Hindlimb muscle (tissue), 1 donor: ENCODE measurements at regions not wholly inside any gene's neighbourhood (a gene's known extent, or its start where the extent isn't known, plus 50 kb on each side); places are given as distances from the start of the nearest gene placed in this dataset.
"Not testable (repeated sequence)": the region's sequence is repeated elsewhere in the genome, so short reads cannot be mapped to it uniquely, and the experiment has no call there.

Source experiments
- DNase-seq: peaks from one replicate; pipeline ENCODE4 v3.0.0-alpha.2; 2013

GRCh38 chr4:162622664-162623063 is 458.9 kb upstream of the FSTL5 start:
- DNase-seq: no peak

DNA sequence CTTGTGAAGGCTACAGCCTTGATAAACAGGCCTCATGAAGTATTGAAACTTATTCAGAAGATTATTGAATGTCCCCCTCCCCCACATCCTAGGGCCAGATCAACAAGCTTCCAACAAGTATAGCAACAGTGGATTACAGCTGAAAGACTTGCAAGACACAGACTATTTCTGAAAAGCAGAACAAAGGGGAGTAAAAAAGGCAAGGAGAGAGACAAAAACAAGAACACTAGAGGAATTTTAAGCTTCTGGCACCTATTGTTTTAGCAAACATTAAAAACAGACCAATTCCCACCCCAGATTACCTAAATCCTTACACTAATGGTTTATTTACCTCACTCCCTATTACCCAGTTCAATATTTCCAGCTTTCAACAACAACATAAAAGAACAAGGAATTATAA is 446.3 kb upstream of the FSTL5 start:
- no peak for DNase-seq

GRCh38 chr4:162586266-162586665 is 422.5 kb upstream of the FSTL5 start:
- no peak for DNase-seq

- no peak for DNase-seq
These were observed 418.4 kb upstream of the FSTL5 start for GRCh38 chr4:162582180-162582579.

GRCh38 chr4:162565730-162566129 is 401.9 kb upstream of the FSTL5 start:
- DNase-seq: no peak

- DNase-seq: no peak
These were observed 396.3 kb upstream of the FSTL5 start for GRCh38 chr4:162560073-162560472.

- DNase-seq: no peak
These were observed 393.8 kb upstream of the FSTL5 start for GRCh38 chr4:162557516-162558106.

GRCh38 chr4:162535121-162535520 is 371.3 kb upstream of the FSTL5 start:
- DNase-seq: no peak

- DNase-seq: no peak
These were observed 359.4 kb upstream of the FSTL5 start for GRCh38 chr4:162523171-162523570.

DNA sequence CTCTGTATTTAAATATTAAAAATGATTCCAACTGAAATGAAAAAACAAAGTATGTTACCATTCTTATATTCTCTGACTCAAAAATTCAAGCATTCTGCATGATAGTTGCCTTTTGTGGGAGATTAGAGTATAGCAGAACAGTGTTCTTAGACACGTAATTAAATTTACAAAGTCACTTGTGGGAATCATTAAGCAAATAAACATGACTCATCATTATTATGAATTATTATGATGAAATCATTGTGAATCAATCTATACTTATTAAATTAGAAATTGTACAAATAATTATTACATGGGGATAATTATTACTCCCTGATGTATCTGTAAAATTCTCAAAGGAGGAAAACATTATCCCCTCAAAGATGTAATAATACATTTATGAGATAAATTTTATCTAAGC is 358.9 kb upstream of the FSTL5 start:
- no peak for DNase-seq

GRCh38 chr4:162510937-162511336 is 347.1 kb upstream of the FSTL5 start:
- DNase-seq: no peak

DNA sequence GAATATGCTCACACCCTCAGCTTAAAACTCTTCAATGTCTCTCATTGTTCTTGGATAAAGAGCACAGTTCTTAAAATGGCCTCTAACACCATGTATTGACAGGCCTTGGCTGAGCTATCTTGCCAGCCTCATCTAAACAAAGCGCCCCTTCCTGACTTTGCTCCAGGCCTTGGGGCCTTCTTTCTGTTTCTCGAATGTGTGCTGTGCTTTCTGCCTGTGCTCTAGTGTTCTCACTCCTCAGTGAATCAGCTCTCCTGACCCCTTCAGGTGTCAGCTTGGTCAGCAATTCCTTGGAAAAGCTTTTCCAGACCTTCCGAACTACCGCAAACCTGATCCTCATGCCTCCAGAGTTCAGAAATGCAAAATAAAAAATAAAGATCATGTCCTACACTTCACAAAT is 346.3 kb upstream of the FSTL5 start:
- DNase-seq: no peak

- no peak for DNase-seq
These were observed 345.5 kb upstream of the FSTL5 start for GRCh38 chr4:162509333-162509732.

DNA sequence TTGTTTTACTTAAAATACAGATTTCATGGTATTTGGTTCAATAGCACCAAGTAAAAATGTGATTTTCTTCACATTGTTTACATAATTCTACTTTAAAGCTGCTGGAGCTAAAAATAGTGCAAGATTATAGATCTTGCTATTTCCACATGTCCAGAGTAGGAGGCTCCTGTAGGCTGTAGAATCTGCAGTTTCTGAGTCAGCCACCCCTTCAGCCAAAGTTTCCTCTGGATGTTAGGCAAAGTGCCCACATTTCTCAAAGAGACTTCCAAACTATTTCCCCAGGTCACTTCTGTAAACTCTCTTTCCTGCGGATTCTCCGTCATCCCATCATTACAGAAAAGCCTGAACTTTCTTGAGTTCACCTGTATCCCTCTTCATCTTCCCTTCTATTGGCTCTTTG is 342.5 kb upstream of the FSTL5 start:
- peak; percentile 8 for DNase-seq

DNA sequence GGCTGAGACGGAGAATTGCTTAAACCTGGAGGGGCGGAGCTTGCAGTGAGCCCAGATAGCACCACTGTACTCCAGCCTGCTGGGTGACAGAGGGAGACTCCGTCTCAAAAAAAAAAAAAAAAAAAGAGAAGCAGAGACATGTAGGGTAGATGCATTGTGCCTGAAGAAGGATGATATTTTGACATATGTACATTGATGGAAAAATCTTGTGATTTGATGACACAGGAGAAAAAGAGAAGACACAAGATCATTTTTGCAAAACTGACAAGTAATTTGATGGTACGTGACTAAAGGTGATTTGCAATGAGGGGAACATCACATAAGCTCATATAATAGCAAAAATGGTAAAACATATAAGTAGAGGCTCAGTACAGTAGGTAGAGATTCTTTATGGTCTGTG is 340.1 kb upstream of the FSTL5 start:
- DNase-seq: no peak

- DNase-seq: no peak
These were observed 338.3 kb upstream of the FSTL5 start for GRCh38 chr4:162502109-162502508.

DNA sequence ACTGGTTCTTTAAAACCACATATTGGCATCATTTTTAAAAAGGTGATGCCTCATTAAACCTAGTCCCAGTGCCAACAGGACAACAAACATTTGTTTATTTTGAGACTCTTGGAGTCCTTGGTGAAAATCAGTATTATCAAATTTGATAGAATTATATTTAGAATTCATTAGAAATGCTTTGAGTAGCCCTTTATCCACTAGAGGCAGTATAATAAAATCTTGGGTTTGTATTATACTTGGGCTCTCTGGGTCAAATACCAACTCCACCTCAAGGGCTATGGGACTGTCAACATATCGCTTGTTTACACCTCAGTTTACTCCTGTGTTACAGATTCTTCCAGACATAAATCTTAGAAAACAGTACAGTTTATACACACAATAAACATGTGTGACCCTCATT is 335.7 kb upstream of the FSTL5 start:
- no peak for DNase-seq

GRCh38 chr4:162498168-162498567 is 334.4 kb upstream of the FSTL5 start:
- DNase-seq: no peak

DNA sequence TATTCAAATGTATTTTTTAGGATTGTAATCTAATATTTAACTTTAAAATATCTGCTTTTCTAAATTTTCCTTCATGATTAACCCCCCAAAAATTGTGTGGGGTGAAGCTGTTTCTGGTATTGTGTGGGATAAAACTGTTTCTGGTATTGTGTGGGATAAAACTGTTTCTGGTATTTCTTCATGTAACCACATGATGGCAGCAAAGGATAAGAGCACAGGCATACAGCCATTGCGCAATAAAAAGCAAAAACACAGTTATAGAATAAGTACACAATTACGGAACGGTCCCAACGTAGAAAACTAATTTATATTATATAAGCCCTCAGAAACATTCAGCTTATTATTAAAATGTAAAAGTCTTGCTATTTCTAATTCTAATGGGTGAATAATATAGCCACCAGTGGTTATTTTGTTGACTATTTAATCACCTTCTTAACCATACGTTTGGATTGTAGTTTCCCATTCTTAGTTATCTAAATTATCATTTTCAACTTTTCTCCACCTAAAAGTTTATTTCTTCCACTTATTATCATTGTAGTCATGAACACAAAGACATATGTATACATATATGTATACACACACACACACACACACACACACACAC is 333.9 kb upstream of the FSTL5 start:
- peak; percentile 24 for DNase-seq

DNA sequence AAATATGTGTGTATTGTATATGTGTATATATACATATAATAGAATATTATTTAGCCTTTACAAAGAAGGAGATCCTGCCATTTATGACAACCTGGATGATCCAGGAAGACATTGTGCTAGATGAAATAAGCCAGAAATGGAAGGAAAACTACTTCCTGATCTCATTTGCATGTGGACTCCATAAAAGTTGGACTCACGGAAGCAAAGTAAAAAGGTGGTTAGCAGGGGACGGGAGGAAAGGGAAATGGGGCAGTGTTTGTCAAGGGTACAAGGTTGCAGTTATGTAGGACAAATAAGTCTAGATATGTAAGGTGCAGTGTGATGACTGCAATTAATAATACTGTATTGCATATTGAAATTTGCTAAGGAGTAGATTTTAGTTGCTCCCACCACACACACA is 331.1 kb upstream of the FSTL5 start:
- DNase-seq: no peak

GRCh38 chr4:162485486-162485885 is 321.7 kb upstream of the FSTL5 start:
- DNase-seq: no peak

DNA sequence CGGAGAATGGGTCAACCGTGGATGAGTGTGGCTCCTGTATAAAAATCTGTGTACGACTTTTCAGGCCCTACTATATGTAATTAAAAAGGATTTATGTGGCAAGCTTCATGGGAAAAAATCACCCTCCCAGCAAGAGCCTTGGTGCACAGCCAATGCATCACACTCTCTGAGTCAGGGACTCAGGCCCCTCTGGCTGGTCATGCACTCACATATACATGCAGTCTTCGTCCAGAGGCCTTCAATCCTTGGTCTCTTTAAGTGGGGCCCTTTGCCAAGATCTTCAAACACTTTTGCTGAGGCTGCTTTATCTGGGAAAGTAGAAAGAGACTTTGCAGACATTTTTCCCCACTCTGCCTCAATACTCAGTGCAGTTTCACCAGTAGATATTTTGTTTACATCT is 311.4 kb upstream of the FSTL5 start:
- no peak for DNase-seq

- DNase-seq: no peak
These were observed 306.2 kb upstream of the FSTL5 start for GRCh38 chr4:162469977-162470376.

- not testable (repeated sequence) for DNase-seq
These were observed 301.6 kb upstream of the FSTL5 start for GRCh38 chr4:162465356-162465755.

DNA sequence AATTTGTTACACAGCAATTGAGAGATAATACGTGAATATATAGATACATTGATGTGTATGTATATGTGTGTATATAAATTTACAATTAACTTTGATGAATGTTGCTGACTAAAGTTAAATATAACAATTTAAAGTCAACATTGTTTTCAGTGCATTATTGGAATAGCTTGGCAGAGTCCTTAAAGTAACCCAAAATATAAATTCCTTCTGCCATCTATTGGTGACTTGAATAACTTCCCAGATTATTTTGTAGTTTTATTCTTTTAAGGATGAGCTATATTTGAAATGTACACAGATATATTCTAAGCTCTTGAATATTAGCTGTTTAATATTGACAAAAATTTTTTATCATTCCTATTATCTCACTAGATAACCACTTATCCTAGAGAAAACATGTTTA is 298.2 kb upstream of the FSTL5 start:
- DNase-seq: no peak
